ENCODE measurements at regions not wholly inside any gene's neighbourhood (a gene's known extent, or its start where the extent isn't known, plus 50 kb on each side); places are given as distances from the start of the nearest gene placed in this dataset.

GRCh38 chr22:34129691-34130486, 209.6 kb upstream of the LARGE1 start:
- H3K9me3 ChIP-seq (ENCODE audit: low read depth) = no peaks in the 10 kb centered on the region
- DNase-seq (ENCODE audit: low read depth in 1 of 2, low spot score in 1 of 2) = no peak
- no peaks in the 10 kb centered on the region for H3K27me3 ChIP-seq
- no peak overlapping the region for H3K27ac ChIP-seq
- H3K4me3 ChIP-seq = no peak overlapping the region
- H3K4me1 ChIP-seq (ENCODE audit: low read depth) = no peaks in the 10 kb centered on the region
- TF ChIP-seq CTCF (IDR thresholded peaks at IDR 0.05; ENCODE audit: low read depth, low read length) = no peak
- H3K36me3 ChIP-seq = no peaks in the 10 kb centered on the region

GRCh38 chr22:34135749-34136148, 215.5 kb upstream of the LARGE1 start:
- TF ChIP-seq CTCF (IDR thresholded peaks at IDR 0.05; ENCODE audit: low read depth, low read length) = no peak
- no peaks in the 10 kb centered on the region for H3K4me1 ChIP-seq (ENCODE audit: low read depth)
- H3K9me3 ChIP-seq (ENCODE audit: low read depth) = no peaks in the 10 kb centered on the region
- DNase-seq (ENCODE audit: low read depth in 1 of 2, low spot score in 1 of 2) = no peak
- no peak overlapping the region for H3K27ac ChIP-seq
- no peaks in the 10 kb centered on the region for H3K27me3 ChIP-seq
- H3K36me3 ChIP-seq = no peaks in the 10 kb centered on the region
- H3K4me3 ChIP-seq = no peak overlapping the region

- Histone ChIP-seq H3K9me3 (ENCODE audit: low read depth) (no peaks in the 10 kb centered on the region), H3K4me3 (no peak overlapping the region), H3K36me3 (no peaks in the 10 kb centered on the region), H3K27me3 (no peaks in the 10 kb centered on the region), H3K27ac (no peak overlapping the region), H3K4me1 (ENCODE audit: low read depth) (no peaks in the 10 kb centered on the region)
- DNase-seq (ENCODE audit: low read depth in 1 of 2, low spot score in 1 of 2) = no peak
- TF ChIP-seq CTCF (IDR thresholded peaks at IDR 0.05; ENCODE audit: low read depth, low read length) = no peak
These were observed 229.7 kb upstream of the LARGE1 start for GRCh38 chr22:34150023-34150422.

GRCh38 chr22:34159491-34159890, 239.2 kb upstream of the LARGE1 start:
- H3K36me3 ChIP-seq = no peaks in the 10 kb centered on the region
- no peak overlapping the region for H3K4me3 ChIP-seq
- peaks cover 9% of the 10 kb centered on the region for H3K27me3 ChIP-seq
- H3K4me1 ChIP-seq (ENCODE audit: low read depth) = no peaks in the 10 kb centered on the region
- no peak overlapping the region for H3K27ac ChIP-seq
- no peak for TF ChIP-seq CTCF (IDR thresholded peaks at IDR 0.05; ENCODE audit: low read depth, low read length)
- no peaks in the 10 kb centered on the region for H3K9me3 ChIP-seq (ENCODE audit: low read depth)
- no peak for DNase-seq (ENCODE audit: low read depth in 1 of 2, low spot score in 1 of 2)

- Histone ChIP-seq H3K9me3 (ENCODE audit: low read depth) (no peaks in the 10 kb centered on the region), H3K4me3 (no peak overlapping the region), H3K36me3 (no peaks in the 10 kb centered on the region), H3K27me3 (peaks cover 15% of the 10 kb centered on the region), H3K4me1 (ENCODE audit: low read depth) (no peaks in the 10 kb centered on the region), H3K27ac (no peak overlapping the region)
- no peak for TF ChIP-seq CTCF (IDR thresholded peaks at IDR 0.05; ENCODE audit: low read depth, low read length)
- DNase-seq (ENCODE audit: low read depth in 1 of 2, low spot score in 1 of 2) = peak in 1 of 2 donors; percentile 14
These were observed 240.0 kb upstream of the LARGE1 start for GRCh38 chr22:34160141-34160783.
